ENCODE measurements at regions not wholly inside any gene's neighbourhood (a gene's known extent, or its start where the extent isn't known, plus 50 kb on each side); places are given as distances from the start of the nearest gene placed in this dataset.
A peak's percentile ranks its signal among the peaks of the same experiment; 100 is the strongest.

DNA sequence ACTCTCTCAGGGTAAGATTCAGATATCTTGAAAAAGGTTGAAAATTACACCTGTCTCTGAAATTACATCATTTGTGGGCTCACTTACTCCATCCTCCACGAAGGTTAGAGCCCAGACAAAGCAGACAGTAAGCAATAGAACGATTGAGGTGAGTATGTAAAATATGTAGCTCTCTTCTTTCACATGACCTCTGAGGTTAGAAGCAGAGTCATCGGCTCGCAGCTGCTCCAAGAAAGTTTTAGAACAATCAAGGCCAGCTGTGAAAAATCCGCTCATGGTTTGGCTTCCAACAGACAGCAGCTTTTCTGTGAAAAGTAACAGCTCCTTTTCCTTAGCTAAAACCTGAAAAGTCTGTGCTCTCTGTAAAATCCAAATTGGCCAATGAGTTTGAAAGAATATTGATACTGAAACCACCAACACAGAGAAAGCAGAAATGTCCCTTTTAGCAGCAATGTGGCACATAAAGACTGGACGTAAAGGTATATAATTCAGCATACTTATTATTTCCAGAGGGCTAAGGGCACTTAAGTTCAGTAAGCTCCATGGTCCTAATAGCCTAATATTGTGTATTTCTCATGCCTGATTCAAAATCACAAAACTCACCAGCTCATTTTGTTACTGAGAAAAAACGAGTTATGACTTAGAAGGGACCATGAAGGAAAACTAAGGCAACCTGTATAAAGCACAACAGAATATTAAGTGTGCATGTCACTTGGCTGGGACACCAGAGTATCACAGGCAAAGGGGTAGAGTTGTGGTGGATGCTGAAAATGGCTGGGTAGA lies 78.2 kb downstream of the FAM76B start:
- TF ChIP-seq, protein P1, sequence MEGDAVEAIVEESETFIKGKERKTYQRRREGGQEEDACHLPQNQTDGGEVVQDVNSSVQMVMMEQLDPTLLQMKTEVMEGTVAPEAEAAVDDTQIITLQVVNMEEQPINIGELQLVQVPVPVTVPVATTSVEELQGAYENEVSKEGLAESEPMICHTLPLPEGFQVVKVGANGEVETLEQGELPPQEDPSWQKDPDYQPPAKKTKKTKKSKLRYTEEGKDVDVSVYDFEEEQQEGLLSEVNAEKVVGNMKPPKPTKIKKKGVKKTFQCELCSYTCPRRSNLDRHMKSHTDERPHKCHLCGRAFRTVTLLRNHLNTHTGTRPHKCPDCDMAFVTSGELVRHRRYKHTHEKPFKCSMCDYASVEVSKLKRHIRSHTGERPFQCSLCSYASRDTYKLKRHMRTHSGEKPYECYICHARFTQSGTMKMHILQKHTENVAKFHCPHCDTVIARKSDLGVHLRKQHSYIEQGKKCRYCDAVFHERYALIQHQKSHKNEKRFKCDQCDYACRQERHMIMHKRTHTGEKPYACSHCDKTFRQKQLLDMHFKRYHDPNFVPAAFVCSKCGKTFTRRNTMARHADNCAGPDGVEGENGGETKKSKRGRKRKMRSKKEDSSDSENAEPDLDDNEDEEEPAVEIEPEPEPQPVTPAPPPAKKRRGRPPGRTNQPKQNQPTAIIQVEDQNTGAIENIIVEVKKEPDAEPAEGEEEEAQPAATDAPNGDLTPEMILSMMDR (IDR thresholded peaks at IDR 0.05): no peak
- Mint-ChIP-seq H3K4me1 (ENCODE audit: low read depth) (peaks cover 14% of the 10 kb centered on the region), H3K27me3 (peaks cover 6% of the 10 kb centered on the region), H3K4me3 (no peak overlapping the region), H3K36me3 (ENCODE audit: low read depth) (no peaks in the 10 kb centered on the region), H3K9me3 (no peaks in the 10 kb centered on the region), H3K27ac (no peak overlapping the region)
- Histone ChIP-seq H3K4me3 (ENCODE audit: low read length) (no peak overlapping the region), H3K36me3 (ENCODE audit: insufficient read depth, low read length) (no peaks in the 10 kb centered on the region), H3K9me3 (ENCODE audit: control insufficient read depth in 1 of 2, insufficient read depth in 1 of 2, low read length in 2 of 2) (no peaks in the 10 kb centered on the region), H3K27ac (ENCODE audit: low read depth in 1 of 2, low read length in 2 of 2) (no peak overlapping the region), H3K4me1 (ENCODE audit: insufficient read depth, low read length) (peaks cover 6% of the 10 kb centered on the region), H3K27me3 (ENCODE audit: control insufficient read depth in 1 of 2, insufficient read depth in 2 of 2, low read length in 2 of 2) (no peaks in the 10 kb centered on the region)
- peak; percentile 48 for ATAC-seq (ENCODE audit: poor library complexity)
- CTCF ChIA-PET: no interaction called here
- peak in 1 of 14 experiments; percentile 24 for DNase-seq
- POLR2A ChIA-PET: interaction anchor here (0.6 to 2.0 kb wide), 3 partner anchors 16 to 480 kb away, joined by 3 to 12 read pairs (median 4); partner anchors contain the start of gene SESN3
- intact Hi-C loops (cut with DNase I, micrococcal nuclease): no loop called here

DNA sequence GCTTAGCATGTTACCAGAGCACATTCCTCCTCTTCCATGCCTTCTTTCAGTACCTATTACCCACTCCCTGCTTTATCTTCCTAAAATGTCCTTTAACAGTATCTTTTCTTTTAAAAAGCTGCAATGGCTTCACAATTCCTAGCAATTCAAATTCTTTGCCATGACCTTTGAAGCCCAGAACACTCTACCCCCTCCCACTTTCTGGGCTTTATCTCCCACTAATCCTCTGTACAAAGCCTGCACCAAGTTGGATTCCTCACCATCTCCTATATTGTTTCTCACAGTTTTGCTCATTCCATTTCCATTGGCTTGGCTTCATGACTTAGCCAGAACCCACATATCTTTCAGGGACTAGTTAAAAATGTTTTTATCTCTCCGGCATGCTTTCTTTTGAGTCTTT lies 80.9 kb downstream of the FAM76B start:
- H3K4me1 ChIP-seq (ENCODE audit: insufficient read depth, low read length): peaks cover 11% of the 10 kb centered on the region
- no peak overlapping the region for H3K4me3 ChIP-seq (ENCODE audit: low read length)
- no peaks in the 10 kb centered on the region for H3K9me3 Mint-ChIP-seq
- peaks cover 6% of the 10 kb centered on the region for H3K27me3 Mint-ChIP-seq
- intact Hi-C loops (cut with DNase I, micrococcal nuclease): loop anchor here in 1 of 2 experiments (5.0 to 10.0 kb wide), 2 partner anchors 54 to 634 kb away; no protein-coding TSS in a partner anchor
- no peaks in the 10 kb centered on the region for H3K36me3 Mint-ChIP-seq (ENCODE audit: low read depth)
- CTCF ChIA-PET: interaction anchor here (1.0 to 1.5 kb wide), 2 partner anchors 619 to 639 kb away, joined by 3 to 4 read pairs; partner anchors contain the start of gene ENDOD1
- H3K27ac Mint-ChIP-seq: no peak overlapping the region
- no peak overlapping the region for H3K4me3 Mint-ChIP-seq
- H3K27ac ChIP-seq (ENCODE audit: low read depth in 1 of 2, low read length in 2 of 2): no peak overlapping the region
- no peaks in the 10 kb centered on the region for H3K27me3 ChIP-seq (ENCODE audit: control insufficient read depth in 1 of 2, insufficient read depth in 2 of 2, low read length in 2 of 2)
- ATAC-seq (ENCODE audit: poor library complexity) (no peak), DNase-seq (no peak)
- TF ChIP-seq, protein P1 (IDR thresholded peaks at IDR 0.05): no peak
- H3K4me1 Mint-ChIP-seq (ENCODE audit: low read depth): no peaks in the 10 kb centered on the region
- H3K9me3 ChIP-seq (ENCODE audit: control insufficient read depth in 1 of 2, insufficient read depth in 1 of 2, low read length in 2 of 2): no peaks in the 10 kb centered on the region
- POLR2A ChIA-PET: interaction anchor here (0.6 to 0.9 kb wide), 2 partner anchors 162 to 551 kb away, joined by 4 to 5 read pairs; no protein-coding TSS in a partner anchor
- H3K36me3 ChIP-seq (ENCODE audit: insufficient read depth, low read length): no peaks in the 10 kb centered on the region

DNA sequence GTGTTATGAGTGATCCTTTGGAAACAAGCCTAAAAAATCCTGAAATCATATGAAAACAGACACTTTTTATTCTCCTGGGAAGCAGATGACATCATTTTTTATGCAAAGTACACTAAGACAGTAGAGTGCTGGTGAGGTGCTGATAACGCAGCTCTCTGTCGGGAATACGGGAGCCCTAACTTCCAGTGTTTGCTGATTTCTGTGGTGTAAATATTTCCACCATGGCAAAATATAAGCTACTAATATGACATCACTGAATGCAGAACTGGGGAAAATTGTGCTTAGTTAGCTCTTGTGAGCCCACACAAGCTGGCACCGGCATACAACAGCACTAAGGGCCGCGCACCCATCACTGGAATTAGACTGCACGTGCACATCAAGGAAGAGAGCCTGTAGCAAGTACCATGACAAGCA lies 82.6 kb downstream of the FAM76B start:
- POLR2A ChIA-PET: interaction anchor here (2.9 kb wide), 1 partner anchor 553 kb away, joined by 53 read pairs; no protein-coding TSS in a partner anchor
- H3K4me3 Mint-ChIP-seq: no peak overlapping the region
- ATAC-seq (ENCODE audit: poor library complexity) (no peak), DNase-seq (no peak)
- Histone ChIP-seq H3K27me3 (ENCODE audit: control insufficient read depth in 1 of 2, insufficient read depth in 2 of 2, low read length in 2 of 2) (no peaks in the 10 kb centered on the region), H3K36me3 (ENCODE audit: insufficient read depth, low read length) (no peaks in the 10 kb centered on the region), H3K9me3 (ENCODE audit: control insufficient read depth in 1 of 2, insufficient read depth in 1 of 2, low read length in 2 of 2) (no peaks in the 10 kb centered on the region), H3K27ac (ENCODE audit: low read depth in 1 of 2, low read length in 2 of 2) (no peak overlapping the region), H3K4me1 (ENCODE audit: insufficient read depth, low read length) (peaks cover 25% of the 10 kb centered on the region), H3K4me3 (ENCODE audit: low read length) (no peak overlapping the region)
- H3K4me1 Mint-ChIP-seq (ENCODE audit: low read depth): no peaks in the 10 kb centered on the region
- intact Hi-C loops (cut with DNase I, micrococcal nuclease): loop anchor here in 1 of 2 experiments (5.0 to 10.0 kb wide), 2 partner anchors 55 to 632 kb away; no protein-coding TSS in a partner anchor
- CTCF ChIA-PET: interaction anchor here (1.1 to 2.8 kb wide), 5 partner anchors 8 to 554 kb away, joined by 3 to 65 read pairs (median 10); no protein-coding TSS in a partner anchor
- TF ChIP-seq, protein P1 (IDR thresholded peaks at IDR 0.05): no peak
- H3K36me3 Mint-ChIP-seq (ENCODE audit: low read depth): no peaks in the 10 kb centered on the region
- no peak overlapping the region for H3K27ac Mint-ChIP-seq
- no peaks in the 10 kb centered on the region for H3K9me3 Mint-ChIP-seq
- H3K27me3 Mint-ChIP-seq: no peaks in the 10 kb centered on the region
